H9 (cell line): ENCODE measurements at regions not wholly inside any gene's neighbourhood (a gene's known extent, or its start where the extent isn't known, plus 50 kb on each side); places are given as distances from the start of the nearest gene placed in this dataset.

Experiments
- DNase-seq: peaks from one replicate; pipeline ENCODE4 v3.0.0-alpha.2; 2017
- H2AFZ ChIP-seq: one replicate; pipeline ENCODE4 v1.6.1; 2013; ENCODE audit warnings: mild to moderate bottlenecking, low read length, control low read depth, moderate library complexity
- H2AK5ac ChIP-seq: 2 replicates; pipeline ENCODE4 v1.6.1; 2013; ENCODE audit warnings: low read length, control low read depth, mixed read lengths; ENCODE audit not compliant: insufficient read length
- H2BK120ac ChIP-seq: one replicate; pipeline ENCODE4 v1.6.1; 2013; ENCODE audit warnings: low read depth, mild to moderate bottlenecking, low read length, control low read depth, inconsistent platforms; ENCODE audit not compliant: poor library complexity, severe bottlenecking
- H2BK12ac ChIP-seq: 2 replicates; pipeline ENCODE4 v1.6.1; 2013; ENCODE audit warnings: low read length, control low read depth, mixed read lengths, low read depth; ENCODE audit not compliant: insufficient read length
- H2BK15ac ChIP-seq: 2 replicates; pipeline ENCODE4 v1.6.1; 2013; ENCODE audit warnings: low read depth, low read length, control low read depth
- H2BK20ac ChIP-seq: one replicate; pipeline ENCODE4 v1.6.1; 2013; ENCODE audit warnings: low read depth, mild to moderate bottlenecking, low read length, control low read depth, inconsistent platforms; ENCODE audit not compliant: poor library complexity, severe bottlenecking
- H2BK5ac ChIP-seq: 2 replicates; pipeline ENCODE4 v1.6.1; 2013; ENCODE audit warnings: low read length, control low read depth, mixed read lengths; ENCODE audit not compliant: insufficient read length
- H3K14ac ChIP-seq: 2 replicates; pipeline ENCODE4 v1.6.1; 2013; ENCODE audit warnings: low read length, control low read depth; ENCODE audit not compliant: insufficient read depth
- H3K18ac ChIP-seq: 2 replicates; pipeline ENCODE4 v1.6.1; 2013; ENCODE audit warnings: low read depth, mild to moderate bottlenecking, mixed read lengths, low read length, control low read depth; ENCODE audit not compliant: insufficient read length
- H3K23ac ChIP-seq: 2 replicates; pipeline ENCODE4 v1.6.1; 2013; ENCODE audit warnings: low read length, control low read depth, mixed read lengths, low read depth; ENCODE audit not compliant: insufficient read length
- H3K23me2 ChIP-seq: 2 replicates; pipeline ENCODE4 v1.6.1; 2013; ENCODE audit warnings: low read depth, mild to moderate bottlenecking, mixed read lengths, low read length, control low read depth; ENCODE audit not compliant: insufficient read length, poor library complexity, severe bottlenecking
- H3K27ac ChIP-seq: 2 replicates; pipeline ENCODE4 v1.5.1; 2013; ENCODE audit warnings: low read length, control low read depth, mixed read lengths, low read depth; ENCODE audit not compliant: insufficient read length
- H3K27me3 ChIP-seq: 2 replicates; pipeline ENCODE4 v1.6.1; 2013; ENCODE audit warnings: low read length, control low read depth, inconsistent platforms; ENCODE audit not compliant: insufficient read depth
- H3K4ac ChIP-seq: 2 replicates; pipeline ENCODE4 v1.6.1; 2013; ENCODE audit warnings: low read depth, mild to moderate bottlenecking, control low read depth, inconsistent platforms, low read length, moderate library complexity
- H3K4me1 ChIP-seq: 2 replicates; pipeline ENCODE4 v1.6.1; 2013; ENCODE audit warnings: low read length, control low read depth, inconsistent platforms; ENCODE audit not compliant: insufficient read depth
- H3K4me2 ChIP-seq: 2 replicates; pipeline ENCODE4 v1.6.1; 2013; ENCODE audit warnings: low read length, control low read depth, mixed read lengths; ENCODE audit not compliant: insufficient read length, insufficient read depth
- H3K56ac ChIP-seq: 2 replicates; pipeline ENCODE4 v1.6.1; 2013; ENCODE audit warnings: low read depth, mild to moderate bottlenecking, mixed read lengths, low read length, control low read depth; ENCODE audit not compliant: insufficient read length
- H3K79me1 ChIP-seq: 2 replicates; pipeline ENCODE4 v1.6.1; 2013; ENCODE audit warnings: low read depth, mild to moderate bottlenecking, moderate library complexity, low read length, control low read depth, inconsistent platforms; ENCODE audit not compliant: insufficient read depth, poor library complexity, severe bottlenecking
- H3K79me2 ChIP-seq: 2 replicates; pipeline ENCODE4 v1.6.1; 2013; ENCODE audit warnings: low read length, control low read depth, inconsistent platforms; ENCODE audit not compliant: insufficient read depth
- H3K9ac ChIP-seq: 2 replicates; pipeline ENCODE4 v1.6.1; 2013; ENCODE audit warnings: low read length, control low read depth, mixed read lengths; ENCODE audit not compliant: insufficient read length; ENCODE audit errors: extremely low read depth
- H3K9me3 ChIP-seq: one replicate; pipeline ENCODE4 v1.6.1; 2013; ENCODE audit warnings: low read depth, low read length, inconsistent platforms; ENCODE audit not compliant: control insufficient read depth
- H3T11ph ChIP-seq: one replicate; pipeline ENCODE4 v1.6.1; 2013; ENCODE audit warnings: mild to moderate bottlenecking, low read length, control low read depth, inconsistent platforms
- H4K20me1 ChIP-seq: one replicate; pipeline ENCODE4 v1.6.1; 2013; ENCODE audit not compliant: control insufficient read depth, insufficient read length, insufficient read depth
- H4K5ac ChIP-seq: 2 replicates; pipeline ENCODE4 v1.6.1; 2013; ENCODE audit warnings: low read depth, mild to moderate bottlenecking, mixed read lengths, low read length, control low read depth; ENCODE audit not compliant: insufficient read length
- H4K8ac ChIP-seq: replicated peaks from 2 replicates; pipeline ENCODE4 v1.6.1; 2013; ENCODE audit warnings: low read length, control low read depth, mixed read lengths, low read depth; ENCODE audit not compliant: insufficient read length
- H4K91ac ChIP-seq: 2 replicates; pipeline ENCODE4 v1.6.1; 2013; ENCODE audit warnings: low read depth, mild to moderate bottlenecking, moderate library complexity, mixed read lengths, low read length, control low read depth; ENCODE audit not compliant: insufficient read length
- H3K27ac Mint-ChIP-seq, 3 experiments: 2 replicates in 2 of 3; 3 replicates in 1 of 3; pipeline ENCODE4 v1.8.0; 2020 to 2021; ENCODE audit warnings: mixed read lengths in 3 of 3, mild to moderate bottlenecking in 1 of 3, moderate library complexity in 1 of 3
- H3K27me3 Mint-ChIP-seq: 2 replicates; pipeline ENCODE4 v1.8.0; 2021; ENCODE audit warnings: low read depth, mild to moderate bottlenecking, moderate library complexity, mixed read lengths
- H3K36me3 Mint-ChIP-seq, 3 experiments: 2 replicates in 2 of 3; 3 replicates in 1 of 3; pipeline ENCODE4 v1.8.0; 2020 to 2021; ENCODE audit warnings: low read depth in 3 of 3, mixed read lengths in 3 of 3; ENCODE audit not compliant: insufficient read depth in 1 of 3
- H3K4me1 Mint-ChIP-seq, 2 experiments: 2 replicates each; pipeline ENCODE4 v1.8.0; 2020; ENCODE audit warnings: mixed read lengths in 2 of 2
- H3K4me3 Mint-ChIP-seq, 2 experiments: 2 replicates in 1 of 2; 3 replicates in 1 of 2; pipeline ENCODE4 v1.8.0; 2020 to 2021; ENCODE audit warnings: mild to moderate bottlenecking in 2 of 2, mixed read lengths in 2 of 2, moderate library complexity in 1 of 2
- H3K9me3 Mint-ChIP-seq, 2 experiments: 2 replicates in 1 of 2; 3 replicates in 1 of 2; pipeline ENCODE4 v1.8.0; 2020; ENCODE audit warnings: mild to moderate bottlenecking in 2 of 2, mixed read lengths in 2 of 2, moderate library complexity in 1 of 2
- CTCF ChIP-seq: fragments of 200-600 bp; sonication (generic); conservative IDR thresholded peaks from 3 replicates; pipeline ENCODE4 v1.8.0; 2021; ENCODE audit warnings: antibody characterized with exemption, mild to moderate bottlenecking
- WGBS: extraction: QIAGEN DNeasy Blood & Tissue Kit; methylation state at CpG from one replicate; pipeline ENCODE4 v1.1.7; 2013; ENCODE audit warnings: missing lambda C conversion rate, low lambda C conversion rate, mixed read lengths; ENCODE audit not compliant: insufficient read length; ENCODE audit errors: extremely low coverage; 5-methylcytosine and 5-hydroxymethylcytosine counted together

DNA sequence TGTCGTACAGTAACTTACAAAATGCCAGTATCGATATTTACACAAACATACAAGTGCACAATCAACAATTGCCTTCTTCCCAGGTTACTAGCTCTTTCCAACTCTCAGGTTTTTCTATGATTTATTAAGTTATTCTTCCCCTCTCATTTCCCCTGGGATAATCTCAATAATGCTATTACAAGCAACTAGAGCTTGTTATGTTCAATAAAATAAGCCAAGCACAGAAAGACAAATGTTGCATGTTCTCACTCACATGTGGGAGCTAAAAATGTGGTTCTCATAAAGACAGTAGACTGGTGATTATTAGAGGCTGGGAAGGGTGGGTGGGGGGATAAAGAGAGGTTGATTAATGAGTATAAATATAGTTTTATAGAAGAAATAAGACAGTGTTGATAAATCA, 577.1 kb downstream of the HACE1 start:
- Mint-ChIP-seq H3K27ac (no peak overlapping the region; a peak in 1 of 7 replicates), H3K27me3 (peaks cover 3% of the 10 kb centered on the region), H3K36me3 (no peaks in the 10 kb centered on the region; a peak in 1 of 7 replicates), H3K4me1 (peaks cover 6% of the 10 kb centered on the region in 2 experiments; a peak in 2 of 4 replicates), H3K4me3 (no peak overlapping the region), H3K9me3 (no peaks in the 10 kb centered on the region)
- no peak overlapping the region for H2BK15ac ChIP-seq
- H3K79me2 ChIP-seq: no peaks in the 10 kb centered on the region
- H4K8ac ChIP-seq: no peak overlapping the region
- no peak overlapping the region for H3K14ac ChIP-seq
- no peaks in the 10 kb centered on the region for H3K4me1 ChIP-seq
- no peak overlapping the region for H3K4ac ChIP-seq
- DNase-seq: no peak
- H2BK12ac ChIP-seq: no peak overlapping the region
- H4K91ac ChIP-seq: no peak overlapping the region
- no peak overlapping the region for H3K27ac ChIP-seq
- WGBS: no CpG with 5 or more reads among the region's 2 CpGs
- H2AK5ac ChIP-seq: no peak overlapping the region
- H2BK5ac ChIP-seq: no peak overlapping the region
- no peak for TF ChIP-seq CTCF
- no peaks in the 10 kb centered on the region for H3K27me3 ChIP-seq
- H2BK120ac ChIP-seq: no peak overlapping the region
- no peaks in the 10 kb centered on the region for H3K9me3 ChIP-seq
- no peak overlapping the region for H3K18ac ChIP-seq
- H3K23ac ChIP-seq: no peak overlapping the region
- H3T11ph ChIP-seq: no peak overlapping the region
- no peak overlapping the region for H4K5ac ChIP-seq
- no peak overlapping the region for H3K4me2 ChIP-seq
- H4K20me1 ChIP-seq: no peaks in the 10 kb centered on the region
- no peaks in the 10 kb centered on the region for H3K23me2 ChIP-seq
- H3K56ac ChIP-seq: no peak overlapping the region
- no peak overlapping the region for H2BK20ac ChIP-seq
- H3K79me1 ChIP-seq: no peaks in the 10 kb centered on the region
- no peak overlapping the region for H3K9ac ChIP-seq
- H2AFZ ChIP-seq: no peak overlapping the region
